GM19240 (cell line): ENCODE measurements at regions not wholly inside any gene's neighbourhood (a gene's known extent, or its start where the extent isn't known, plus 50 kb on each side); places are given as distances from the start of the nearest gene placed in this dataset.
"Not testable (repeated sequence)": the region's sequence is repeated elsewhere in the genome, so short reads cannot be mapped to it uniquely, and the experiment has no call there.

Experiments used
- DNase-seq: peaks from one replicate; pipeline ENCODE4 v3.0.0; 2011; ENCODE audit warnings: low spot score; ENCODE audit not compliant: insufficient read length

GRCh38 chr1:53399370-53400133 is 59.6 kb upstream of the DMRTB1 start:
- not testable (repeated sequence) for DNase-seq

GRCh38 chr1:53400761-53401674 is 58.2 kb upstream of the DMRTB1 start:
- no peak for DNase-seq

GRCh38 chr1:53401813-53402745 is 57.1 kb upstream of the DMRTB1 start:
- DNase-seq = no peak

GRCh38 chr1:53402891-53403655 is 56.1 kb upstream of the DMRTB1 start:
- no peak for DNase-seq

GRCh38 chr1:53405737-53406136 is 53.5 kb upstream of the DMRTB1 start:
- no peak for DNase-seq

GRCh38 chr1:53406551-53407235 is 52.5 kb upstream of the DMRTB1 start:
- no peak for DNase-seq

- no peak for DNase-seq
Observed at GRCh38 chr1:53408013-53408754, 51.0 kb upstream of the DMRTB1 start.

GRCh38 chr1:53408755-53409129 is 50.5 kb upstream of the DMRTB1 start:
- DNase-seq = no peak

- DNase-seq = no peak
Observed at GRCh38 chr1:53409233-53409632, 50.0 kb upstream of the DMRTB1 start.
